Liver (tissue), 7 donors: ENCODE measurements at regions not wholly inside any gene's neighbourhood (a gene's known extent, or its start where the extent isn't known, plus 50 kb on each side); places are given as distances from the start of the nearest gene placed in this dataset.

ENCODE experiments used
- DNase-seq: peaks from one replicate; pipeline ENCODE4 v3.0.0-alpha.2; 2017; ENCODE audit warnings: low spot score
- H3K27ac ChIP-seq, 2 donors: one replicate each; pipeline ENCODE4 v1.7.0; 2013; ENCODE audit warnings: inconsistent platforms in 2 of 2, low read length in 2 of 2, control low read depth in 1 of 2, low read depth in 1 of 2, mild to moderate bottlenecking in 1 of 2
- H3K27me3 ChIP-seq, 4 donors: one replicate each; pipeline versions ENCODE4 v1.6.1 to v1.7.0; 2013; ENCODE audit warnings: low read length in 3 of 4, inconsistent platforms in 1 of 4, mild to moderate bottlenecking in 1 of 4, moderate library complexity in 1 of 4; ENCODE audit not compliant: control insufficient read depth in 4 of 4, insufficient read depth in 4 of 4
- H3K36me3 ChIP-seq, 4 donors: one replicate each; pipeline versions ENCODE4 v1.6.1 to v1.7.0; 2013; ENCODE audit warnings: low read length in 3 of 4, mild to moderate bottlenecking in 3 of 4, low read depth in 1 of 4, moderate library complexity in 1 of 4; ENCODE audit not compliant: control insufficient read depth in 4 of 4, insufficient read depth in 3 of 4
- H3K4me1 ChIP-seq, 4 donors: one replicate each; pipeline versions ENCODE4 v1.6.1 to v1.7.0; 2013; ENCODE audit warnings: low read length in 3 of 4, mild to moderate bottlenecking in 3 of 4, moderate library complexity in 1 of 4; ENCODE audit not compliant: control insufficient read depth in 4 of 4, insufficient read depth in 4 of 4
- H3K4me3 ChIP-seq, 3 donors: one replicate each; pipeline versions ENCODE4 v1.6.1 to v1.7.0; 2013; ENCODE audit warnings: low read length in 3 of 3, control low read depth in 1 of 3, low read depth in 1 of 3, mild to moderate bottlenecking in 1 of 3
- H3K9ac ChIP-seq, 2 donors: one replicate each; pipeline ENCODE4 v1.7.0; 2013; ENCODE audit warnings: low read length in 2 of 2, mild to moderate bottlenecking in 2 of 2, moderate library complexity in 2 of 2, control low read depth in 1 of 2, low read depth in 1 of 2
- H3K9me3 ChIP-seq, 4 donors: one replicate each; pipeline versions ENCODE4 v1.6.1 to v1.7.0; 2013; ENCODE audit warnings: low read length in 3 of 4; ENCODE audit not compliant: control insufficient read depth in 4 of 4
- EGR1 ChIP-seq, 2 donors: IDR thresholded peaks; 2 replicates each; pipeline ENCODE4 v1.6.1; 2016 to 2018; ENCODE audit warnings: antibody characterized with exemption in 2 of 2, low read depth in 2 of 2
- FOXA2 ChIP-seq: IDR thresholded peaks from 2 replicates; pipeline ENCODE4 v1.6.1; 2016; ENCODE audit warnings: antibody characterized with exemption
- GABPA ChIP-seq, 2 donors: IDR thresholded peaks in 1 of 2; conservative IDR thresholded peaks in 1 of 2; 2 replicates each; pipeline ENCODE4 v1.6.1; 2016; ENCODE audit warnings: antibody characterized with exemption in 2 of 2, mild to moderate bottlenecking in 1 of 2, moderate library complexity in 1 of 2
- HNF4A ChIP-seq, 2 donors: conservative IDR thresholded peaks; 2 replicates each; pipeline ENCODE4 v1.6.1; 2016; ENCODE audit warnings: antibody characterized with exemption in 2 of 2, mild to moderate bottlenecking in 2 of 2
- HNF4G ChIP-seq: IDR thresholded peaks from 2 replicates; pipeline ENCODE4 v1.6.1; 2016; ENCODE audit warnings: antibody characterized with exemption
- JUND ChIP-seq, 2 donors: IDR thresholded peaks; 2 replicates each; pipeline ENCODE4 v1.6.1; 2016; ENCODE audit warnings: antibody characterized with exemption in 2 of 2
- NR2F2 ChIP-seq: IDR thresholded peaks from 2 replicates; pipeline ENCODE4 v1.6.1; 2016; ENCODE audit warnings: antibody characterized with exemption
- RAD21 ChIP-seq, 2 donors: IDR thresholded peaks; 2 replicates each; pipeline ENCODE4 v1.6.1; 2016; ENCODE audit warnings: antibody characterized with exemption in 2 of 2, mild to moderate bottlenecking in 2 of 2
- REST ChIP-seq: IDR thresholded peaks from 2 replicates; pipeline ENCODE4 v1.6.1; 2016; ENCODE audit warnings: antibody characterized with exemption, mild to moderate bottlenecking
- RXRA ChIP-seq, 2 donors: IDR thresholded peaks; 2 replicates each; pipeline ENCODE4 v1.6.1; 2017 to 2018; ENCODE audit warnings: antibody characterized with exemption in 2 of 2, mild to moderate bottlenecking in 1 of 2
- SP1 ChIP-seq: IDR thresholded peaks from 2 replicates; pipeline ENCODE4 v1.6.1; 2018; ENCODE audit warnings: antibody characterized with exemption, mild to moderate bottlenecking
- TAF1 ChIP-seq: conservative IDR thresholded peaks from 2 replicates; pipeline ENCODE4 v1.6.1; 2016; ENCODE audit warnings: antibody characterized with exemption, mild to moderate bottlenecking
- YY1 ChIP-seq: IDR thresholded peaks from 2 replicates; pipeline ENCODE4 v1.6.1; 2016; ENCODE audit warnings: antibody characterized with exemption, mild to moderate bottlenecking
- WGBS: extraction: QIAGEN DNeasy Blood & Tissue Kit; methylation state at CpG from one replicate; pipeline ENCODE4 v1.1.7; 2013; 5-methylcytosine and 5-hydroxymethylcytosine counted together
- TF ChIP-seq, protein P1 (sequence below): IDR thresholded peaks from 2 replicates; pipeline ENCODE4 v1.6.1; 2016; ENCODE audit warnings: antibody characterized with exemption
- TF ChIP-seq, protein P2 (sequence below): IDR thresholded peaks from 2 replicates; pipeline ENCODE4 v1.6.1; 2016; ENCODE audit warnings: antibody characterized with exemption
- TF ChIP-seq, protein P3 (sequence below): IDR thresholded peaks from 2 replicates; pipeline ENCODE4 v1.6.1; 2016; ENCODE audit warnings: antibody characterized with exemption
- donor health status: healthy.
- donor health status: healthy.
- donor health status: healthy.
- donor health status: healthy.

DNA sequence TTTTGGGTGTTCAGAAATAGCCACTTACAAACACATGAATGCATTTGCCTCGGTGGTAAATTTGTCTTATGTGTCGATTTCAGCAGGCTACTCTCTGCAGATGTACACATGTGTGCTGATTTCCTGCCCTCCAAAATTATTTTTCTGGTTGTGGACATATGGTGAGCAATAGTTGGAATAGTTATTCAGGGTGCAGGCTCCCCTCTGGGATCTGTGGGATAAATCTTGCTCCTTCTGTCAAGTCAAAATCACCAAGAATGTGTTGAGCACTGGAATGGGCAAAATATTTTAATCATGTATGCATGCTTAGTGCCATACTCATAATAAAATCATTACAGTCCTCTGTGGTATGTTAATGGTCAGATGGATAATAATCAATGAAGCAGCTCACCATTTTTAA is 684.5 kb downstream of the BCL11A start (continued):
- TF ChIP-seq, protein P1, sequence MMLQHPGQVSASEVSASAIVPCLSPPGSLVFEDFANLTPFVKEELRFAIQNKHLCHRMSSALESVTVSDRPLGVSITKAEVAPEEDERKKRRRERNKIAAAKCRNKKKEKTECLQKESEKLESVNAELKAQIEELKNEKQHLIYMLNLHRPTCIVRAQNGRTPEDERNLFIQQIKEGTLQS, result no peak
- no peak for TF ChIP-seq HNF4A (conservative IDR thresholded peaks at IDR 0.05)
- no peak for TF ChIP-seq FOXA2
- TF ChIP-seq NR2F2, result no peak
- no peak for TF ChIP-seq TAF1
- TF ChIP-seq, protein P2, sequence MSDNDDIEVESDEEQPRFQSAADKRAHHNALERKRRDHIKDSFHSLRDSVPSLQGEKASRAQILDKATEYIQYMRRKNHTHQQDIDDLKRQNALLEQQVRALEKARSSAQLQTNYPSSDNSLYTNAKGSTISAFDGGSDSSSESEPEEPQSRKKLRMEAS, result no peak
- no peak for TF ChIP-seq RXRA (IDR thresholded peaks at IDR 0.05)
- no peak for TF ChIP-seq SP1

DNA sequence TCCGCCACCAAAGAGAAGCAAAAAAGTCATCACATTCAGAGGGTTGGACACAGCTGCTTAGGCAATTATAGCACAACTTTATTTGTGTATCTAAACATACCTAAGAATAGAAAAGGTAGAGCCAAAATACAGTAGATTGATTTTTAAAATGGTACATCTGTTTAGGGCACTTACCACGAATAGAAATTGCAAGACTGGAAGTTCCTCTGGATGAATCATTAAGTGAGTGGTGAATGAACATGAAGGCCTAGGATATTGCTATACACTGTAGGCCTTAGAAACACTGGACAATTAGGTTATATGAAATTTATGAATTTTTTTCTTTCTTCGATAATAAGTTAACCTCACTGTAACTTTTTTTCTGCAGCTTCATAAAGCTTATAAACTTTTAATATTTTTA is 687.0 kb downstream of the BCL11A start:
- Histone ChIP-seq H3K9me3 (peaks cover 0 to 2% (median 0%) of the 10 kb centered on the region in 4 donors), H3K4me1 (no peaks in the 10 kb centered on the region), H3K9ac (no peak overlapping the region), H3K4me3 (no peak overlapping the region), H3K27ac (no peak overlapping the region), H3K27me3 (no peaks in the 10 kb centered on the region), H3K36me3 (no peaks in the 10 kb centered on the region)
- TF ChIP-seq HNF4A (conservative IDR thresholded peaks at IDR 0.05), result no peak
- TF ChIP-seq, protein P3, sequence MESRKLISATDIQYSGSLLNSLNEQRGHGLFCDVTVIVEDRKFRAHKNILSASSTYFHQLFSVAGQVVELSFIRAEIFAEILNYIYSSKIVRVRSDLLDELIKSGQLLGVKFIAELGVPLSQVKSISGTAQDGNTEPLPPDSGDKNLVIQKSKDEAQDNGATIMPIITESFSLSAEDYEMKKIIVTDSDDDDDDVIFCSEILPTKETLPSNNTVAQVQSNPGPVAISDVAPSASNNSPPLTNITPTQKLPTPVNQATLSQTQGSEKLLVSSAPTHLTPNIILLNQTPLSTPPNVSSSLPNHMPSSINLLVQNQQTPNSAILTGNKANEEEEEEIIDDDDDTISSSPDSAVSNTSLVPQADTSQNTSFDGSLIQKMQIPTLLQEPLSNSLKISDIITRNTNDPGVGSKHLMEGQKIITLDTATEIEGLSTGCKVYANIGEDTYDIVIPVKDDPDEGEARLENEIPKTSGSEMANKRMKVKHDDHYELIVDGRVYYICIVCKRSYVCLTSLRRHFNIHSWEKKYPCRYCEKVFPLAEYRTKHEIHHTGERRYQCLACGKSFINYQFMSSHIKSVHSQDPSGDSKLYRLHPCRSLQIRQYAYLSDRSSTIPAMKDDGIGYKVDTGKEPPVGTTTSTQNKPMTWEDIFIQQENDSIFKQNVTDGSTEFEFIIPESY, result no peak
- TF ChIP-seq EGR1 (IDR thresholded peaks at IDR 0.05; ENCODE audit: low read depth in 2 of 2), result no peak
- TF ChIP-seq REST, result no peak
- TF ChIP-seq, protein P2, result no peak
- no peak for TF ChIP-seq SP1
- no peak for TF ChIP-seq RAD21 (IDR thresholded peaks at IDR 0.05)
- 91% methylated on average over 3 of the region's 3 CpGs for WGBS
- no peak for DNase-seq

- H3K27me3 ChIP-seq, result no peaks in the 10 kb centered on the region
- no peak overlapping the region for H3K4me3 ChIP-seq
- H3K4me1 ChIP-seq, result no peaks in the 10 kb centered on the region
- TF ChIP-seq EGR1 (IDR thresholded peaks at IDR 0.05; ENCODE audit: low read depth in 2 of 2), result no peak
- TF ChIP-seq TAF1, result no peak
- no peak for TF ChIP-seq YY1
- no peak for TF ChIP-seq JUND (IDR thresholded peaks at IDR 0.05)
- TF ChIP-seq HNF4G, result no peak
- TF ChIP-seq GABPA (IDR thresholded peaks at IDR 0.05 in 1 of 2, conservative IDR thresholded peaks at IDR 0.05 in 1 of 2), result no peak
- TF ChIP-seq HNF4A (conservative IDR thresholded peaks at IDR 0.05), result no peak
- TF ChIP-seq FOXA2, result no peak
- TF ChIP-seq NR2F2, result no peak
- TF ChIP-seq, protein P2, result no peak
- no peak for TF ChIP-seq REST
- TF ChIP-seq, protein P1, result no peak
- TF ChIP-seq SP1, result no peak
- H3K27ac ChIP-seq, result no peak overlapping the region
- peaks cover 0 to 7% (median 3%) of the 10 kb centered on the region in 4 donors for H3K9me3 ChIP-seq
- H3K36me3 ChIP-seq, result no peaks in the 10 kb centered on the region
- H3K9ac ChIP-seq, result no peak overlapping the region
- 93% methylated on average over 7 of the region's 7 CpGs for WGBS
- DNase-seq, result no peak
Measured at GRCh38 chr2:59858540-59858939, 694.9 kb downstream of the BCL11A start.
